ENCODE measurements at regions not wholly inside any gene's neighbourhood (a gene's known extent, or its start where the extent isn't known, plus 50 kb on each side); places are given as distances from the start of the nearest gene placed in this dataset.

DNA sequence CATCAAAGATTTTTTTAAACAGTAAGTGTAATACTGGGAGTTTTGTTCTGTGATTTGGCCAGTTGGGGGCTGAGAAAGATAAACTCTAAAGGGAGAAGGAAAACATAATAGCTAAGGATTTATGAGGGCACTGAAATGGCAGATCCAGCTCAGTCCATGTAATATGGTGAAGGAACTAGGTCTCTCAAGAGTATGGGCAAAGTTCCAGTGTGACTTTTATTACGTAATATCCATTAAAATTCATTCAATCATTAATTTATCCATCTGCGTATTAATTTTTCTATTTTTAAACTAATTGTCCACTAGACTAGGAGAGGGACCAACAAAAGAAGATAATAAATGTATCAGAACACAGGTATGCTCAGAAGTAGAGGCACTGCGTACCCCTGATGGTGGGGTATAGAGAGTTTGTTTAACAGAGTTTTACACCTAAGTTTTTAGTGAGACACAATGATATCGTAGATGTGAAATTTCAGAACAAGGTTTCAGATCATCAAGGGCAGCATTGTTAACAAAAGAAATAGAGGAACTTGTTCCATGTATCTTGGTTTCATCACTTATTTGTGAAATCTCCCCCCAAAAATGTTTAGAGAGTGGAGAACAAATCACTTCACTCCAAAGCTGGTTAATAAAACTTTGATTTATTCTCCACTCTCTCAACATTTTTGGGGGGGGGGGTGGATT, 351.1 kb downstream of the GRXCR1 start:
- DNase-seq (ENCODE audit: low read depth in 2 of 2) = no peak

DNA sequence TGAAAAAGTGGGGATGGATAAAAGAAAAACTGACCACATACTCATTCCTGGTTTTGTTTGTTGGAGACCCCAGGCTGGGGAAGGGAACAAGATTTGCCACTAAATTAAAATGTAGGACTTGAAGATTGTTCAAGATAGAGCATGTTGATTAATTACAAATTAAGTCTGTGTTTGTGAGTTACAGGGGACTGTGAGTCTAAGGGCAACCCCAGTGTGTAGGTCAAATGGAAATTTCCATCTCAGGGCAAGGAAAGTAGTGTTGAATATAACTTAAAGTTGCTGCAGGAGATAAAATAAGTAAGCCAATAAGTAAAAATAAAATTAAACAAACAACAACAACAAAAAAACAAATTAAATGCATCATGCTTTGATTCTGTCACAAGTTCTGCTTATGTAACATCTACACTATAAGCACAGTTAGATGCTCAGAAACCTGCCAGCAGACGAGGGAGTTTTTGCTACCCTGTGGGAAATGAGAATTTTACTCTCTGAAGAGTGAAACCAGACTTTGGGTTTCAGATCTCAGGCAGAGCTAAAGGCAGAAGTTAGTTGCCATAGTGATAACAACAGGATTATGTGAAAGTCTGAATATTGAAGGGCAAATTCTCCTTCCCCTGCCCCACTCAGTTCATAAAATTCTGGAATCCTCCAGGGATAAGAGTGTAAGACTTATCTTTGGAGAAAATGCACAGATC, 352.3 kb downstream of the GRXCR1 start:
- DNase-seq (ENCODE audit: low read depth in 2 of 2) = no peak

DNA sequence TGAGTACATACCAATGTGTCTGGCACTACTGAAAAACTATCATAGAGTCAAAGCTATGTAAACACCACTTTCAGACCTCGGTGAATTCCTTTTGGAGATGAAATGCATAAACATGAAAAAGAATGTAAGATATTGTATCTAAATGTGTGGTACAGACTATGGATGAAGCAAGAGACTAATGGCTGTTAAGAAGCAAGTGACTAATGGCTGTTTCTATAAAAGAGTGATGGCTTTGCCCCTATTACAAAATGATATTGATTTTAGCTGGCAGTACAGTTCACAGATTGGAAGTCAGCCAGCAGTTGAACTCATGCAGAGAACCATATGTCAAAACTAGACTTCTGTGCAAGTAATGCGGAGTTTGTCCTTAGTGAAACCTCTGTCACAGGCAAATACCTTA, 359.3 kb downstream of the GRXCR1 start:
- DNase-seq (ENCODE audit: low read depth in 2 of 2) = no peak

DNA sequence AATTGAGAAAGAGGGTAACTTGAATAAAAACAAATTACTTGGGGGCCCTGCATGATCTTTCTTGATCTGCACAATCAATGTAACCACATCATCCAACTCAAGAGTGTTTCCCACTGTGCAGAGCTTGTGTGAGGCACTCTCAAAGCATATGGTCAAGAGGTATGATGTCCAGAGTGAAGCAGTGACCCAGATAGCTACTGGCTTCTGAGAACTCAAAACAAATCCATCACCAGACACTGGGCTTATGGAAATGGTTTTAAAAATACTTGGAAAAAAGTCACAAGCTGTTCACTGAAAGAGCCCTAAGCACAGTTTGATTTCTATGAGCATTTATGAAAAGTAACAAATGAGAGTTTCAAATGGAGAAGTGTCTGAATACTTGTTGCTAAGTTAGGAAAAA, 361.0 kb downstream of the GRXCR1 start:
- no peak for DNase-seq (ENCODE audit: low read depth in 2 of 2)

DNA sequence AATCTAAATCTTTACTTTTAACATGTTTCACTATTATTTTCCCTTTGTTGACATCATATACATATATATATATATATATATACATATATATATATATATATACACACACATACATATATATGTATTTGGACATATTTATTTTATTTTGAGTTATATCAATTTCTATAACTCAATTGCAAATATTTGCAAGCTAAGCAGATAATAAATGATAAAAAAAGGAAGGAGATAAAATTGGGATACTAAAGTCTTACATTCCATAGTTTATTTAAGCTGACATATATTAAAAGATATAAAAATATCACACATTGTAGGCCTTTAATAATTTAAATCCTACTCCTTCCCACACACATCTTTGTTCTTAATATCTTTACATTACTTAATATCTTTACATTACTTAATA, 372.2 kb downstream of the GRXCR1 start:
- no peak for DNase-seq (ENCODE audit: low read depth in 2 of 2)

DNA sequence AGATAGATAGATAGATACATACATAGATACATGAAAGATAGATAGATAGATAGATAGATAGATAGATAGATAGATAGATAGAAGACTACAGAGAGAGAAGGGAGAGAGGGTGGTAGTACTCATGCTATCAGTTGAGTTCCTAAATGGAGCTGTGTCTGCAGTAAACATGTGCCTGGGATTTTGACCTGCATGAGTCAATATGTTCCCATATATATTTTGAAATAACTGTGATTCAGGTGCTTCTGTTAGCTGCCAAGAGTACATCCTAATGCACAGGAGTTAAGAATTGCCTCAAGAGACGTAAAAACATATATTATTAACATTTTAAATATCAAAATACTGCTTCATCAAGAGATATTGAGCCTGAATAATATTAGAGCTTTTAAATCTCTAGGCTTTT, 379.4 kb downstream of the GRXCR1 start:
- no peak for DNase-seq (ENCODE audit: low read depth in 2 of 2)

DNA sequence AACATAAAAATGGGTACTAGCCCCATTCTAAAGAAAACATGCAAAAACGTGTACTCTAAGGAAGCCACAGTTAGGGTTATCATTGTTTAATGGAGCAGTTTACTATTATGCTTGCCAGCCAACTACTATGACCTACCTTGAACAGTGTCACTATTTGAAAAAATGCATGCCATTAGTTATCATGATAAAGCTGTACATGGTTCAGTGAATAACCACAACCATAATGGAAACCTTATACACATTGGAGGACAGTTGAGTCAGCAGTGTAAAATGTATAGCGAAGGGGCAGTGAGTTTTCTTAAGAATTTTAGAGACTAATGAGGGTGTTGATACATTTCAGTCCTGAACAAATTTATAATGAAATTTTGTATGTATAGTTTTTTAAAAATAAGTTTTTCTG, 381.9 kb downstream of the GRXCR1 start:
- no peak for DNase-seq (ENCODE audit: low read depth in 2 of 2)

DNA sequence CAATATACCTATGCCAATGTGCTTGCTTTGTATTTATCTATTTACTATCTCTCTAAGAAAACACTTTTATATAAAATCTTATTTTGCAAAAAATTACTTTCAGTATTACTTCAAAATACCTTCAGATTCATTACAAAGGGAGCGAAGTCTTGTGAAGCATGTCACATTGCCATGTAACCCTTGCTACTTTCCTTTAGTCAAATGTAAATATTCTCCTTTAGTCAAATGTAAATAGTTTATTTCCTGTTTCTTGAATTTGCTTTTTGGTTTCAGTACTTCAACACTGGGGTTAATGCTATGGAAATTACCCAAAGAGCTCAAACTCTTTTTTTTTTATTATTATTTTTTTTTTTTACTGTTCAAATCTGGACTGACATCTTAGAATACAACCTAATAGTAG, 383.3 kb downstream of the GRXCR1 start:
- peak in 1 of 2 donors; percentile 10 for DNase-seq (ENCODE audit: low read depth in 2 of 2)

DNA sequence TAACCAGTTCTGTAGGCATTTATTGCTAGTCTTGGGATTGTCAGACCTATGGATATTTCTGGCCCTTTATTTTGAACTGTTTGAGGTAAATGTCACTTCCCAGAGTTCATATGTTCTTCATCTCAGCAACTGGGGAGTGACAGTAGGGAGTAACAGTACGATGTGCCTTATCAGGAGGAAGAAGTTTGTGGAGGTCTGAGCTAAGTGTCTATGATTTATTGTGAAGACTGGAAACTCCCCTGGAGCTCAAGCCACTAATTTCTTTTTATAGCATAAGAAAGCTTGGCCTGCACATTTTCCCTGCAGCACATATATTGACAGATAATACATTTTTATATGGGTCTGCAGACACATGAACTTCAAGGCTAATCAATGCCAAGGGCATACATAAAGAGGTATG, 383.8 kb downstream of the GRXCR1 start:
- DNase-seq (ENCODE audit: low read depth in 2 of 2) = peak in 1 of 2 donors; percentile 5

DNA sequence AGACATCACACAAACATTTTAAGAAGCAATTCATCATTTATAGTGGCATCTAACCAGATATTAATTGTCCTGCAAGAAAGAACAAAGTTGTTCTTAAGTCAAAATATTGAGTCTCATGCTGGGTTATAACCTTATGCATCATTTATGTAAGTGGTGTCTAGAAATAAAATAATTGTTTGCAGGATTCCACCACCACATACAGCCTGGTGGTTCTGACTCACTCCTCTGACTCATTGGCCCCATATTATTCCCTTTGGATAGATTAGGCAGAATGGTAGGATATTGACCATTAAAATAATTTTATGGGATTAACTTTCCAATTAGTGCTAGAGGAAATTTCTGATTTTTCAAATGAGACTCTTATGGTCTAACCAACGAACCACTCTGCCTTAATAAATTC, 384.5 kb downstream of the GRXCR1 start:
- DNase-seq (ENCODE audit: low read depth in 2 of 2) = peak in 1 of 2 donors; percentile 51

DNA sequence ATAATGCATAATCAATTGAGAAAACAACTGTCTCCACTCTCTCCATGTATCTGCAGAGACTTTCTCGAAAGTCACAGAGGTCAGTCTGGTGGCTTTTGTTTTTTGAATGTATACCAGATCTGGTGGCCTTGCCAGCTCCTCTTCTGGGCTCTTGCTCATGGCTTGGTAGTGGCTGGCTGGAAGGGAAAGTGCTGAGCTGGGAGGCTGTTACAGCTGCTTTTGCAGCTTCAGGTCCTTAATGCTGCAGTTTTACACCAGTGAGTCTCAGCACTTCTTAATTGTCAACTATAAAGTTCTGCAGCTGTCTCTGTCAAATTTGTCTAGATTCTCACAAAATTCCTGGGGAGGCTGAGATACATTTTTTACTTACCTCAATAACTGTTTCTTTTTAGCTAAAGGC, 390.0 kb downstream of the GRXCR1 start:
- no peak for DNase-seq (ENCODE audit: low read depth in 2 of 2)

DNA sequence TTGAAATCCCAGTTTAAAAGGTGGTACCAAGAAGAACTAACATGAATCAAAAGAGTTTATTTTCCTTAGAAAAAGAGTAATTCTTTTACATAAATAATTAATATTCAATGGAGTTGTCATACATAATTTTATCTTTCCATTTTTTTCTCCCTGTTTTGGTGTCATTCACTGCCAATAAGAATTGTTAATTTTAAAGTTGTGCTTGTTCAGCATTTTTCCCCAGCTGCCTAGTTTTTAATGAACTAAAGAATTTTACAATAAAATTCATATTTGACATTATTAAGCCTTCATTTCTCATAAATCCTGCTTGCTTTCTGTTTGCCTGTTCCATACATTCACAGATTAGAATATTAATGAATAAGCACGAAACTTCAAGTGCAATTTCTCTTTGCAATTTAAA, 393.6 kb downstream of the GRXCR1 start:
- DNase-seq (ENCODE audit: low read depth in 2 of 2) = no peak

DNA sequence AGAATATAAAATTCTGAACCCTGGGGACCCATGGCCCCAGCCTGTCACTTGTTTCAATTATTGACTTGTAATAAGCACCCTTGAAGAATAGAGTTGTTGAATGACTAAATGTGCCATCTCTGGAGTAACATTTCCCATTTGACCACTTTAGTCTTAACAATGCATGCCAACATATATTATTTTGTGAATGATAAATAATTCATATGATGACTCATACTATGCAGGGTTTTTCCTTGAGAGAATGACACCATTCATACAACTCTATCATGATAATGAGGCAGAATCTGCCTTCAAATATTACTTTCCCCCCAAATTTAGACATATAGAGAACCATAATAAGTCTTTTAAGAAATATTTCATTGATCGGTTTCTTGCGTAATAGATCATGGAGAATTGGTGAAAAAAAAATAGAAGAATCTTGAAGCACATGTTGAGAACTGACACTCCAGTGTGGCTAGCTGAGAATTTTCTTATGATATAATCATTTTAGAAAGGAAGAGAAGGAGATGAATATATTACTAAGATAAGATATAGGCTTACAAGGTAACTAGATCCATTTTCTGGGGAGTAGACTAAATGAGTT, 404.5 kb downstream of the GRXCR1 start:
- DNase-seq (ENCODE audit: low read depth in 2 of 2) = peak in 1 of 2 donors; percentile 1

DNA sequence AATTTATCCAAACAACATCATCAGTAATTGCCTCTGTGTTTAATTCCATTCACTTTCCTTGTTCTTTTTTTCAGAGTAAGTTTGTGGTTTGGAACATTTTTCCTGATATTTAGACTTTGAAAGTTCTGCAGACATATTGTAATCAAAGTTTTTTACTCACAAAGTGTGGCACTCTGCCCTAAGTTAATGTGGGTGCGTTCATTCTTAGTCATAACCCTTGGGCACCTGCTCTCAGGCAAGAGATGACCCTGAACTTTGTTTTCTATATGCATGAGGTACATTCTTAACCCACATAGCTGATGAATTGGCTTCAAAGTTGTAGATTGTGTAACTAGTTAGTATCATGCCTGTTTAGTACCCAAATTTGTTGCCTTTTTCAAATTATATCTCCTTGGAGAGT, 424.3 kb downstream of the GRXCR1 start:
- DNase-seq (ENCODE audit: low read depth in 2 of 2) = no peak

DNA sequence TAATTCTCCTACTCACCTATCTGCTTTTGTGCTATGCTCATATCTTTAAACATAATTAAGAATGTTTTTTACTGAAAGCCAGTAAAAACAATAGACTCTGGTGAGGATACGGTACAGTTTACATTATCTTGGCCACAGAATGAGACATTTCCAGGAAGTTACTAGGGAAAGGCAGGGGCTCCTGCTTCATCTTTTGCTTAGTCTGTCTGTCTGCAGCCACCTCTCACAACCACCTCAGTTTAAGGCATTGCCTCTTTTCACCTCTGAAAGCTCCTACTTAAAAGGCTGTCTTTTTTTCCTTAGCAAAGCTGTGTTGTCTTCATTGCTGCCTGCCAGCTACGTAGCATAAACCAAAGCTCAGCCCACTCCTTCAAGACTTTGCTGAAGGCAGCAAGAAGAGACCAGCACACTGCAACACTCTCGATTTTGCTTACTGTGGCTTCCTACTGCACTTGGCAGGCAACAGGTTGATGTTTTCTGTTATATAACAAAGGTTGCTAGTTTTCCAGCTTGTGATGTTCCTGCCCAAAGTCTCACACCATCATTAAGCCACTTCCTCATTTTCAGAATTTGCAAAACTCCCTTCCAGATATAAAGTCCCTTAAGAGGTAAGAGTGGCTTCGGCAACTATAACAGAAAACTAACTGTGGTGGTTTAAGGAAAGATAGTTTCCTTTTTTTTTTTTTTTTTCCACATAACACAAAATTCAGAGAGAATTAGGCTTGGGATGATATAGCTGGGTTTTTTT, 432.9 kb downstream of the GRXCR1 start:
- DNase-seq (ENCODE audit: low read depth in 2 of 2) = peak in 1 of 2 donors; percentile 60

DNA sequence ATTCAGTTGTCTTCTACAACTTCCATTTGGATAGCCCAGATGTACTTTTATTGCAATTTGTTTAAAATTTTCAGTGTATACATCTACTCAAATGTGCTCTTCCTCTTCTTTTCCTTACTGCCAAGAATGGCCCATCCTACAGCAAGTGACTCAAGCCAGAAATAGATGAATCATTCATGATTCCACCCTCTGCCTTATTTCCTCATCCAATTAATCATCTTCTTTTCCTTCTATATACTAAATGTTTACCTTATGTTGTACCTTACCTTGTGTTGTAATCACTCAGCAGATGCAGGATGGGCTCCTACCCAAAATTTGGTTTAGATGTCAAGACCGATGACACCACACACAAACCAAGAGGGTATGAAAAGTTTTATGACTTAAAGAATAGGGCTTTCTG, 437.8 kb downstream of the GRXCR1 start:
- peak in 1 of 2 donors; percentile 76 for DNase-seq (ENCODE audit: low read depth in 2 of 2)

DNA sequence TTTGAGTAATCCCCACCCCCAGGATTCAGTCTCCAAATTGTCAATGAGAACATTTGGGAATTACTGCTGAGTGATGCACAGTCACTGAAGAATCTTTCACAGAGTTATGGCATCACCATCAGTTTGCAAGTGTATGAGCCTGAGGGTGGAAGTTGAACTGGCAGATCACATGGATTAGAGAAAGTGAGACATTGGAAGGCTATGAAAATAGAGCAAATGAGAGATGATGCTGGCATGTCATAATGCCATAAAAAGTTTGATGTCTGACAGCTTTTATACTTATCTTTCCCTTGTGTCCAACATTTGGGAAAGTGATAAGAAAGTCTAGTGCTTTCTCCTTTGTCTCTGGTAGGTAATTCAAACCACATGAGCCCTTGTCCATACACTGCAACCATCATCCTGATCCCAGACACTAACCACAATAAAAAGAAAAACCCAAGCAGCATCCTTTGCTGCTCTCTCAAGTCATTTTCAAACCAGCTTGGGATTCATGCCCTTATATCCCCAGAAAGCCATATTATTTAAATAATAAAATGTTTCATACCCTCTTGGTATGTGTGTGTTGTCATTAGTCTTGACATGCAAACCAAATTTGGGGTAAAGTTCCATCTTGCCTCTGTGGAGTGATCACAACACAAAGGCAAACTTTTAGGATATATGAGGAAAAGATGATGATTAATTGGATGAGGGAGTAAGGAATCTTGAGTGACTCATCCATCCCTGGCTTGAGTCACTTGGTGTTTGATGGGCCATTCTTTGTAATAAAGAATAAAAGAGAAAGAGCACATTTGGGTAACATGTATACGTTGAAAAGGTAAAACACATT, 438.9 kb downstream of the GRXCR1 start:
- peak in 1 of 2 donors; percentile 75 for DNase-seq (ENCODE audit: low read depth in 2 of 2)

DNA sequence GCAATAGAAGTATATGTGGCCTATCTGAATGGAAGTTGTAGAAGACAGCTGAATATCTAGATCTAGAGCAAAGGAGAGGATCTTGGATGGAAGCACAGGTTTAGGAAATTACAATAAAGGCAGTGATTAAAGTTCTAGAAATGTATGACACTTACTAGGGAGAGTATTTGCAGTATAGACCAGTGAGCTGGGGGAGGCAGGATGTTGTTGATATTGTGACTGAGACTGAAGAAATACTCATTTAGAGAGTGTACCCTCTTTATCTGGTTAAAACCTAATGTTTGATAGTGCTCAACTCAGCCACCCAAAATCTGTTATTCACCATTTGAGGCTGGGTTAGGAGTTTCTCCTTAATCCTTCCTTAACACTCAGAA, 439.5 kb downstream of the GRXCR1 start:
- no peak for DNase-seq (ENCODE audit: low read depth in 2 of 2)

DNA sequence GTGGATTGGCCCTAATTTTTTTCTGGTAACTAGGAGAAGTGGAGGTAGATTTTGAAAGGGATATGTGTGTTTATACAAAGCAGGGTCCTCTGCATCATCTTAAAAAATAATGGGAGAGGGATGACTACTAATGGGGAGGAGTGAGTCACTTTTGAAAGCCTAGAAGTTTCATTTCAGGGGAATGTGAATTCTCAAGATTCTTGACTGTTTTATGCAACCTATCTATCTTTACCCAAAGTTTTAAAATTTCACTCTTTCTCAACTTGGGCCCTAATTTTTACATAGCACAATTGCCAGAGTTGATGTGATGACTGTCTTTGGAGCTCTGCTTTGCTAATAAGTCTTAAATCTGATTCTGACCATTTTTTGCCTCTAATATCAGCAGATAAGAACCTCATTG, 445.2 kb downstream of the GRXCR1 start:
- peak in 1 of 2 donors; percentile 7 for DNase-seq (ENCODE audit: low read depth in 2 of 2)

DNA sequence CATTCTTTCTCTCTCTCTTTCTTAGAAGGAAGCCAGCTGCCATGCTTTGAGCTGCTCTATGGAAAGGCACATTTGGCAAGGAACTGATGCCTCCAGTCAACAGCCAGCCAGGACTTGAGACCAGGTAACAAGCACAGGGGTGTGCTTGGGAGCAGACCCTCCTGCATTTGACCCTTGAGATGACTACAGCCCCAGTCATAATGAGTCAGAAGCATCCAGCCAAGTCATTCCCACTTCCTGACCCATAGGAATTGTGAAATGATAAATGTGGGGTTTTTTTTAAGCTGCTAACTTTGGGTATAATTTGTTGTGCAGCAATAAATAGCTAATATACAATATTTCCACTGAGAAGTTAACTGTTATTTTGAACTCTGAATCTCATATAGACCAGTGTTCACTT, 446.9 kb downstream of the GRXCR1 start:
- peak in 1 of 2 donors; percentile 84 for DNase-seq (ENCODE audit: low read depth in 2 of 2)

DNA sequence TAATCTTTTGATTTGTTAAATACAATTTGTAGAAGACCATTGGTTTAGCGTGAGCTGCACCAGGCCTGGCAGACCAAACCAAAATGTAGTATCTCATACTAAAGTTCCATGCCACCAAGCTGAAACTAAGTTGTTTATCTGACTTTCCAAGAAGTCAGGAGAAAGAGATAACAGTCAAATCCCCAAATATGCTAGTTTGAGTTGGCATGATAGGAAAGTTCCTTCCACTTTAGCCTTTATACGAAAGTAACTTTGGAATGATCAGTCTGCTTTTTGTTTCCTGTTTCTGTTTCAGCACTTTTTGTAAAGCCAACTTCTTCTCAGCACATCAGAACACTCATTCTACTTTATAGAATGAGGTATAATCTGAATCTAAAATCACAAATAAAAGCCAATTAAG, 449.2 kb downstream of the GRXCR1 start:
- DNase-seq (ENCODE audit: low read depth in 2 of 2) = peak in 1 of 2 donors; percentile 25

All from lung microvascular endothelial cell (primary cell).